HEK293 (cell line): ENCODE measurements at regions not wholly inside any gene's neighbourhood (a gene's known extent, or its start where the extent isn't known, plus 50 kb on each side); places are given as distances from the start of the nearest gene placed in this dataset.

Source experiments
- CTCF ChIP-seq: fragments of 450-650 bp; formaldehyde crosslinking; IDR thresholded peaks from 2 replicates; pipeline ENCODE4 v1.5.1; 2016; ENCODE audit warnings: missing biosample characterization, missing genetic modification characterization
- YY1 ChIP-seq: fragments of 450-650 bp; formaldehyde crosslinking; IDR thresholded peaks from 2 replicates; pipeline ENCODE4 v1.5.1; 2018; ENCODE audit warnings: missing biosample characterization, missing genetic modification characterization

- TF ChIP-seq CTCF = no peak
- TF ChIP-seq YY1 (tag by site-specific recombination) = no peak
Observed at GRCh38 chr7:140273417-140273816, 96.6 kb upstream of the KDM7A start.
